HG03565 (cell line): ENCODE measurements at regions not wholly inside any gene's neighbourhood (a gene's known extent, or its start where the extent isn't known, plus 50 kb on each side); places are given as distances from the start of the nearest gene placed in this dataset.

Experiments used
- ATAC-seq: cut with Tn5 transposase; IDR thresholded peaks from one replicate; pipeline ENCODE4 v1.9.1; 2021; ENCODE audit warnings: mild to moderate bottlenecking, moderate library complexity; ENCODE audit not compliant: unreplicated experiment

DNA sequence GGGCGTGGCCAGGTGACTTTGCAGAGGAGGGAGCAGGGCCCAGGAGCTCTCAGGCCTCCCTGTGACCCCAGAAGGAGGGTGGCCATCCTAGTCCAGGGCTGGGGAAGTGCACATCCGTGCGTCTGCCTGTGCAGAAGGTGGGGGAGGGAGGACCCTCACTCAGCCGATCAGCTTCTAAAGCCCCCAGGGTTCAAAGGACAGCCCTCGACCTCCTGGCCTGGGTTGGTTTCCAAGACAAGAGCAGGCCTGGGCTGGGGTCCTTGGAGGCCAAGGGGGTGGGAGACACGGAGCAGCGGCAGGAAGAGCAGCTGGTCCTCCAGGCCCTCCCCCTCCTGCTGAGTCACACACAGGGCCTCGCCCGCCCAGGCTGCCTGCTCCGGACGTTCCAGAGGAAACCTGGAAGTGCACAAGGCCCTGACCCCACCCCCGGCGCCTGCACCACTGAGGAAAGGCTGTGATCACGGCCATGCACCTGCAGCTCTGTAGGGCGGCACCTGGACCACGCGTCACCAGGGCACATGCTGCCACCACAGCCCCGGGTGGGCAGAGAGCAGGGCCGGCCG lies 67.1 kb upstream of the ZNF469 start:
- no peak for ATAC-seq

DNA sequence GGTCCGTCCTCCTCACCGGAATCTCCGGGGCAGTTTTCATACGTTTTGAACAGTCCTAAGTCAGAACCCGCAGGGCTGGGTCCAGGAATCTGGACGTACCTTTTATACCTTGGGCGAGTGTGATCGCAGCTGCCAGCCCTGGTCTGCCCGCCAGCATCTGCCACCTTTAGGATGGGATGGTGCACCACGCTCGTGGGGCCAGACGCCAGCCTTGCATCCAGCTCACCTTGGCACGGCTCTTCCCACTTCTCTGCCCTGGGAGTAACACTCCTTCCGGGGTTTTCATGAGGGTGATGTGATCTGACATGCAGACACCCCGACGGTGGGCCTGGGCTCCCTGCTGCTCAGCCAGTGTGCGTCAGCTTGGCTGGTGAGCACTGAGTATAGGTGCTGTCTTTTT lies 66.6 kb upstream of the ZNF469 start:
- ATAC-seq = no peak

DNA sequence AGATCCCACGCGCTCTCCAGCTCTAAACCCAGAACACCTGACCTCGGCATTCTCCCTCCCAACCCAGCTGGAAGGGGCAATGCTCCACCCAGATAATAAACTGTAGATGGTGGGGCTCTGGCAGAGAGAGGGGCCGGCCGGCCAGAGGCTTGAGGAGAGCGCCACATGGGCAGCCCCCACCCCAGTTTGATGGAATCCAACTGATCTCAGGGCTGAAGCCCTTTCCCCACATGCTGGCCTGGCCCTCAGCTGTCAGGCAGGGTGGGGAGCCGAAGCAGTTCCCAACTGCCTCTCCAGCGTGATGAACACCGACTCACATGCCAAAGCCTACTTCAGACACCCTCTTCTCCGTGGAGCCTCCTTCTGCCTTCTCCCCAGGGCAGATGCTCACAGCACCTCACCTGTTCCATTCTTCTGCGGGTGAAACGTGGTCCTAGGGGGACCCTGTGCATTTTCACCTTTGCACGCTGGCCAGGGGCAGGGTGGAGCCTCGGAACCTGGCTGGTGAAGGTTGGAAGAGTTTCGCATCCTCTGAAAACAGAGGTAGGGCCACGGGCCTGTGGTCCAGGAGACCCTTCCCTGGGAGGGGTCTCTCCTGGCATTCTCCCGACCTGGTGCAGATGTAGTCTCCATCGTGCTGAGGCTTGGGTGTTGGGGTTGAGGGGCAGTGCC lies 65.7 kb upstream of the ZNF469 start:
- no peak for ATAC-seq

DNA sequence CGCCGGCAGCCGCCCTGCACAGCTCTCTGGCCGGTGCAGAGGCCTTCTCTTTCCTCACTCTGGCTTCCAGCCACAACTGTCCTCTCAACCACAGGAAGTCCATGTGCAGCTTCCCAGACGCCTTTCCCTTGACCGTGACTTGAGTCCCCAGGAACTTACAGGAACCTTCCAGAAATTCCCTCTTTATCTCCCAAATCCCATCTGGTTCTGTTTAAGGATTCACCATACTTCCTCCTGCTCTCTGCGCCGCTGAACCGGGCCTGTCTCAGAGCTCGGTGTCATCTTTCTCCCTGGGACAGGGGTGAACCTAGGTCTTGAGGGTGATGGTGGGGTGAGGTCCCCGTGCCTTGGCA lies 65.2 kb upstream of the ZNF469 start:
- no peak for ATAC-seq

DNA sequence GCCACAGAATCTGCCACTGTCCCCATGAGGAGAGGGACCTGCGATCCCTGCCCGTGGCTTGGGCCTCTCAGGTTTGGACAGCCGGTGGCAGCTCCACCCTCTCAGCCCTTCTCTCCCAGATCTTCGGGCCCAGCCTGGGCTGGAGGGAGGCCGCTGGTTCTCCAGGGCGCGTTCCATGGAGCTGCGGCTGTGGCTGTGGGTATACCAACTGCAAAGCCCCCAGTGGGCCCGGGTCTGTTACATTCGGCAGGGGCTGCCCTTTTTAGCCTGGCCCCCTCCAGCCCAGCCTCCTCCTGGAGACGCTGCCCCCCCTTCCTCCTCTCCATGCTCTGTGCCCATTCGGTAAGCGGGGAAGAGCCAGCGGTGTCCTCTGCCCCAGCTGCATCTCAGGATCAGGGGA lies 64.7 kb upstream of the ZNF469 start:
- ATAC-seq = no peak

DNA sequence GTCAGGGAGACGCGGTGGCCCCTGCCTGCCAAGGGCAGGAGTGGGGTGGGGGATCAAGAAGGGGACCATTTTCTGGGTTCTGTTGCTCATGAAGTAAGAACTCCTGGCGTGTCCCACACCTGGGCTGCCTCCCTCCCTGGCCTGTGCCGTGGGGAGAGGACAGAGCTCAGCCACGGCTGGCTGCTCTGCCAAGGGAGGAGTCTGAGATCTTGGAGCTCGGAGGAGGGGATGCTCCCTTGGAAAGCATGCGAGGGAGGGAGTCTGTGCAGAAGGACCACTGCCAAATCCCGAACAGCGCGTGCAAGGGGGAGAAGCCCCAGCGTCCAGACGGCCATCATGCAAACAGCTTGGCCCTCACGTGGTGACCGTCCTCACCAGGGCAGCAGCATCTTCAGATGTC lies 64.2 kb upstream of the ZNF469 start:
- no peak for ATAC-seq

DNA sequence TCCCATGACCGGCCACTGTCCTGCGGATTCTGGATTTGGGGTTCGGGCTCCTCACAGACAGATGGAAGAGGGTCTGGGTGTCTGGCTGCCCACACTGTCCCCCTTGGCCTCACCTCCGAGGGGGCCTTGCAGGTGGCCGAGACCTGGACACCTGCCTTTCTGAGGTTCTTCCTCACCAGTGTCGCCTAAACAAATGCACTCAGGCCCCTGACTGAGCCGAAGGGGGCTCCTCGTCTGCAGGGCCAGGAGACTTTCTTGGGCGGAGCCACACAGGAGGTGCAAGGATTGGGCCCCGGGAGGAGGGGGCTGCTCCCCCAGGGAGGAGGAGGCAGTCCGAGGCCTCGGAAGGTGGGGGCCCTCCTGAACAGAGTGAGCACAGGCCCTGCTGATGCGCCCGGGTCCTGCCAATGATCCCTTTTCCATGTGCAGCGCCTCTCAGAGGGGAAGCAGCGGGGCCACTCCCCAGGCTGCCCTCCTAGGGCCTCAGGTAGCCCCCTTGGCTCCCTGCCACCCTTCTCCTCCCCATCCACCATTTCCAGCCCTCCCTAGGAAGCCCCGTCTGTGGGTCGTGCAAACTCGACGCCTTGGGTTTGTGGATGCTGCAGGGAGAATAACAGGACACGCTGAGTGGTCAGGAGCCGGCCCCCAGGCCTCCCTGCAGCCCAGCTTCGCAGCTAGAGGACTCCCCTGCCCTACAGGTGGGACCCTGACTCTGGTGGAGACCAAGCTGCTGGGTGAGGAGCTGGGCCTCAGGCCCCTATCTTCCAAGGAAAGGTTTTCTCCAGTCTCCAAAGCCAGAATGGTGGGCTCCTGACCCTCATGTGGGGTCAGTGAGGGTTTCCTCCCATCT lies 63.4 kb upstream of the ZNF469 start:
- no peak for ATAC-seq

DNA sequence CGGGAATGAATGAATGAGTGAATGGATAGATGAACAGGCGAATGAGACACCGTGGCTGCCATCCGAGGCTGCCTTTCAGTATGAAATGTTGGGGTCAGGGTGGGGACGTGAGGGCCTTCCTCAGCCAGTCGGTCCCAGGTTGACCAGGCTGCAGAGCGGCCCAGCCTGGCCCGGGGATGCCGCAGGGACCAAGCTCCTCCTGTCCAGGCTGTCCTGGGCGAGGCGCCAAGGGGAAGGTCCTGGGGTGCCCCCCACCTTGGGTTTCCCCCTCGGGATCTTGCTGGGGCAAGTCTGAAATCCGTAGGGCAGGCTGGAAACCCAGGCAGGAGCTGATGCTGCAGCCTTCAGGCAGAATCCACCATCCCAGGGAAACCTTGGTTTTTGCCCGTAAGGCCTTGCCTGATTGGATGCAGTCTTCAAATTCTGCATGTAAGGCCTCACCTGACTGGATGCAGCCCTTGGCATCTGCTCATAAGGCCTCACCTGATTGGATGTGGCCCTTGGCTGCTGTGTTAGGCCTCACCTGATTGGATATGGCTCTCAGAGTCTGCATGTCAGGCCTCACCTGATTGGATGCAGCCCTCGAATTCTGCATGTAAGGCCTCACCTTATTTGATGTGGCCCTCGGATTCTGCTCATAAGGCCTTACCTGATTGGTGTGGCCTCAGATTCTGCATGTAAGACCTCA lies 61.7 kb upstream of the ZNF469 start:
- no peak for ATAC-seq

DNA sequence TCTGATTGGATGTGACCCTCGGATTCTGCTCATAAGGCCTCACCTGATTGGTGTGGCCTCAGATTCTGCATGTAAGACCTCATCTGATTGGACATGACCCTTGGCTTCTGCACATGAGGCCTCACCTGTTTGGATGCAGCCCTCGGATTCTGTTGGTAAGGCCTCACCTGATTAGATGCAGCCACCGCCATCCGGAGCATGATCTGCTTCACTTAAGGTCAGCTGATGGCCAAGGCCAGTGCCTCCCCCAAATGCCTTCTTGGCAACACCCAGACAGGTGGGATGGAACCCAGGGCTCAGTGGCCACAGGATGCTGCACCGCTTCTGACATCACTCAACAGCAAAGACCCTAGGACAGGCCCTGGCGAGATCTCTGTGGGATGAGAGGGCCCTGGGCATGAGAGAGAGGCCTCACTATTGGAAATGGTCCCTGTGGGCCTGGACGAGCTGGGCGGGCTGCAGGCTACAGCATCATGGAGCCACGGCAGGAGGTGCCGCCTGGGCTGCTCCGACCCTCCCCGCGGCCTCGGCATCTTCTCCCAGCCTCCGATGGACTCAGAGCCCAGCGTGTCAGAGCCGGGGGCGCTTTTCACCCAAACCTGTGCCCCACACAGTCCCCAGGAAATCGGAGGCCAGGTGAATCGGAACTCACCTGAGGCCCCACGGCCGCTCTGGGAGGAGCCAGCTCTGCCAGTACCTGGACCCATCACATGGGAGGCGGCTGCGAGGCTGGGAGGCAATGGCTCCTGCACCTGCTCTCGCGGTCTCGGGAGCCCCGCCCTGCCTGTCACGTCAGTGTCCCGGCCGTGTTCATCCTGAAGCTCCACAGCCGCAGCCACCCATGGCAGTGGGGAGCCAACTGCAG lies 60.9 kb upstream of the ZNF469 start:
- no peak for ATAC-seq

DNA sequence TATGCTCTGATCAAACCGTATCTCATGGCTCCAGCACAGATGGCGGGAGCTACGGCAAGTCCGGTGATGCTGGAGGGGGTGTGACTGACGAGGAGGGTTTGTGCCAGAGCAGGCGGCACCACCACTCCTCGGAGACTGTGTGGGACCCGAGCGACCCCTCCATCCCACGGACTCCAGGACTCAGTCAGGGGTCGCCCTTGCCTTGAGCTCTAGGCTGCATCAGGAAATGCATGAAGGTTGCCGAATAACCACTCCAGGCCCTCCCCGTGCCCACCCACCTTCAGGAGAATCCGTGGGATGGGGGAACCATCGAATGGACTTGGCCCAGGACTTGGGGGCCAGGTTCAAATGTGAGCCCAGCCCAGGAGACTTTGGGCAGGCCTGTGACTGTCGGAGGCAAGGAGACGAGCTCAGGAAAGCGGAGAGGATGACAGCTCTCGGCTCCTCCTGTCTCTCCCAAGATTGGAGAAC lies 60.2 kb upstream of the ZNF469 start:
- no peak for ATAC-seq

DNA sequence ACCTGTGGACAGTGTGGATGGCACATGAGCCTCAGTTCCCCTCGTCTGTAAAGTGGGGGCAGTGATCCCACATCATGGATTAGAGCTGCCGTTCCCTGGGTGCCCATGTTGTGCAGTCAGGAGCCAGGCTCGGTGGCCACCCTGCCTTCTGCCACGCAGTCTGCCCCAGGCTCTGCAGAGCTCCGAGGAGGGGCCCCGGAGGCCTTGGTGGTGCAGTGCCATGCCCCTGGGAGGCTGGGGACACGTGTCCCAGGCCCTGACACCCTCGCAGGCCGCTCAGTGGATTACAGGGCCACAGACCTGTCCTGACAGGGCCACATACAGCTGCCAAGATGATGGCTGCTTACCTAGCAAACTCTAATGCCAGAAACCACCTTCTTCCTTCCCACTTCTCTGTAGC lies 59.7 kb upstream of the ZNF469 start:
- ATAC-seq = no peak

DNA sequence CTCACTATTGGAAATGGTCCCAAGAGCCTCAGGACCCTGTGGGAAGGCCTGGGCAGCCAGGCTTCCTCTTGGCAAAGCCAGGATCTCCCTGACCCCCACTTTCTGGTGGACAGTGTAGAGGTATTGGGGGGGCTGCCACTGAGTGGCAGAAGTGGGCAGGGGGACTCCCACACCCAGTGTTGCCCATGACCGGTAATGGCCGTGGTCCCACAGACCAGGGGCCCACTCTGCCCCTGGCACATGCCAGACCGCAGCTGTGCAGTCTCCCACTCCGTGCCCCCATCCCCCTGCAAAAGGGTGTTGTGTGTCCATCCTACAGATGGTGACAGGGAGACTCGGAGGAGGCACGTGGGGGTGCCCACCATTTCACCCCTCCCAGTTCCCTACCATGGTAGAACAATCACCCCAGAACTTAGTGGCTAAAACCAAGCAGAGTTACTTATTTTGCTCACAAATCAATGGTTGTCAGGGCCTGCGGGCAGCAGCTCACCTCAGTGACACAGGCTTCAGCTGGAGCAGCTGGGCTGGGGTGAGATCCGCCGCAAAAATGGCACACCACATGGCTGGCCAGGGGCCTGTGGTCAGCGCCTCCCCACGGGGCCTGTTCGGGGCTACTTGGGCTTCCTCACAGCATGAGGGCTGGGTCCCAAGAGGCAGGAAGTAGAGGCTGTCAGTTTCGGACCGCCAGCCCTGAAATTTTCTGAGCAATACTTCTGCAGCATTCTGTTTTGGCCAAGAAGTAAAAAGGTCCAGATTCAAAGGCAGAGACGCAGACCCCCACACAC lies 59.0 kb upstream of the ZNF469 start:
- ATAC-seq = no peak

DNA sequence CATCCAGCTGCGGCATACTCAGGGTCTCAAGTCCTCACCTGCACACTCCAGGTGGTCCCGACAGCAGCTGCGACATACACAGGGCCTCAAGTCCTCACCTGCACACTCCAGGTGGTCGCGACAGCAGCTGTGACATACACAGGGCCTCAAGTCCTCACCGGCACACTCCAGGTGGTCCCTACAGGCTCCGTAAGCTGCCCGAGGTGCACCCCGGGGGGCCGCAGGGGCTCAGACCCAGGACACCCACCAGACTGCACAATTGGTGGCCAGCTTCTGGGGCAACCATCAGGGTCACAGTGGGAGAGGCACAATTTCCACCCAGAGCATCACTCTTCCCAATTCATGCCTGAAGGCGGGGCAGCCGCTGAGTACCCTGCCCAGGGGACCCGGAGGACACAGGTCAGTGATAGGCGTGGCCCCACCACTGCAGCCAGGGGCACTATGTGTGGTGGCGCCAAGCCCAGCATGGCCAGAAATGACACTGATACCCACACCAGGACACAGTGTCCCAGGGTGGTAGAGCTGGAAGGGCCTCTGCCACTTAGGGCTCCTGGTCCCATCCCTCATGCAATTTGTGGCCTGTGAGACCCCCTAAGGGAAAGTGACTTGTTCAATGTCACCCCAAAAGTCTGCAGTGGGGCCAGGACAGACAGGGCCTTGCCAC lies 57.5 kb upstream of the ZNF469 start:
- ATAC-seq = no peak

DNA sequence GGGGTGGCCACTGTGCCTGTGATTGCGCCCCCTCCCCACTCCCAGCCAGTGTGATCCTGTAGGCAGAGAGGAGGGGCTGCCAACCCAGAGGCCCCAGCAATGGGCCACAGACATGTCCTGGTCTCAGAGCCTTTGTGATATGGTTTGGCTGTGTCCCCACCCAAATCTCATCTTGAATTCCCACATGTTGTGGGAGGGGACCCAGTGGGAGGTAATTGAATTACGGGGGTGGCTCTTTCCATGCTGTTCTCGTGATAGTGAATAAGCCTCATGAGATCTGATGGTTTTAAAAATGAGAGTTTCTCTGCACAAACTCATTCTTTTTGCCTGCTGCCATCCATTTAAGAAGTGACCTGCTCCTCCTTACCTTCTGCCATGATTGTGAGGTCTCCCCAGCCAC lies 56.8 kb upstream of the ZNF469 start:
- no peak for ATAC-seq

DNA sequence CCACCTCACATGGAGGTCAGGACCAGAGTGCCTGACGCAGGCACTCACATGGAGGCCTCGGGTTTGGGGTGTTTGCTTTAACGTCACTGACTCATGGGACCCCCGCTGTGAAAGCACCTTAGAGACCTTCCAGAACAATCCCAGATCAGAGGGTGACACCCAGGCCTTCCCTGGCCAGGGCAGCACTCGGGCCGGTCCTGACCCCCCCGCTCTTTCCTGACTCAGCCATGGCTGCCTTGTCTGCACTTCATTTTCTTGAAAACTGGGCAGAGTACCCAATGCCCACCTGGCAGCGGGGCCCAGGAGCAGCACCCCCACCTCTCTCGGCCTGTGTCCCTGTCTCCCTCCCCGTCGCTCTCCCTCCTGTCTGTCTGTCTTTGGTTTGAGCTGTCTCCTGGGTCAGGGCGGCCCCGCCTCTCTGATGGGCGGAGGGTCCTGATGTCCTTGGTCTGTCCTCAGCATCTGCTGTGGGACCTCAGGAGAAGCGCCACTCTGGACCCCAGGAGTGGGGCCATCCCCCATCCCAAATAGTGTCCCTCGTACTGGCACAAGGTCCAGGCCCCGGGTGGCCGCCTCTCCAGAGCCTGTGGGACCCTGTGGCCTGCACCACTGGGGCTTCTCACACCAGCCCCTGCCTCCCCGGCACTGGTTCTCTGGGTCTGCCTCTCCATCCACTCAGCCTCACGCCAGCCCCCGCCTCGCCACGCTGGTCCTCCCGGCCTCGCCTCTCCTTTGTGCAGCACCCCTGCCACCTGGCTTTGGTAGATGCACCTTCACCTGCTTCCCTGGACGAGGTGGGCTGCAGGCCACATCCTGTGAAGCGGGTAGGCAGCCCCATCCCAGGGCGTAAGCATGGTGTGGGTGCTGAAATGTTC lies 55.9 kb upstream of the ZNF469 start:
- ATAC-seq = no peak

DNA sequence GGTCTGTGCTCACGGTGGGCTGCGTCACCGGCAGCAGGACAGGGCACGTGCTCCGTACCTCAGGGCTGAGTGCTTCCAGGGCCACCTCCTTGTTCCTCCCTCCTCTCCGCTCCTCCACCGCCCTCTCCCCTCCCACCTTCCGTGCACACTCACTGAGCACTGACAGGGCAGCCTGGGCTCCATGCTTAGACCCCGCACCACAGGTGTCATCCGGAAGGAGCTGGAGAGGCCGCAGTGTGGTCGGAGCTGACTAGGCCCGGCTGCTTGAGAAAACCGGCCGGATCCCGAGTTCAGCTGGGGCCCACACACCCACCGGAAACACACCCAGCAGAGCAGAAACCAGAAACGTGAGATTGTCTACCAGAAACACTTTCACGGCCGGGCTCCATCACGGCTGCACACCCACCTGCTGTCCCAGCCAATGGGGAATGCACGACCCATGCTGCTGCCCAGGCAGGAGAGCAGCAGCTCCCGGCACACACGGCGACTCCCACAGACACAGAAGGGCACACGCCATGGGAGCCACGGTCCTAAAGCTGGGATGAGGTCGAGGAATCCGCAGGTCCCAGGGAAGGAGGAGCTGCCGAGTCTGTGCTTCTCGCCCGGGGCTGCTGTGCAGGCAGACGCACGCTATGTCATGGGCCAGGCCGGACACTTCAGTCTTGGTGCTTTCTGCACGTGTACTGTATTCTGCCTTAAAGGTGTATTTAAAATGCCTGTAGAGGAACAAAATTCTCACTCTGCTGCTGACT lies 55.0 kb upstream of the ZNF469 start:
- no peak for ATAC-seq

DNA sequence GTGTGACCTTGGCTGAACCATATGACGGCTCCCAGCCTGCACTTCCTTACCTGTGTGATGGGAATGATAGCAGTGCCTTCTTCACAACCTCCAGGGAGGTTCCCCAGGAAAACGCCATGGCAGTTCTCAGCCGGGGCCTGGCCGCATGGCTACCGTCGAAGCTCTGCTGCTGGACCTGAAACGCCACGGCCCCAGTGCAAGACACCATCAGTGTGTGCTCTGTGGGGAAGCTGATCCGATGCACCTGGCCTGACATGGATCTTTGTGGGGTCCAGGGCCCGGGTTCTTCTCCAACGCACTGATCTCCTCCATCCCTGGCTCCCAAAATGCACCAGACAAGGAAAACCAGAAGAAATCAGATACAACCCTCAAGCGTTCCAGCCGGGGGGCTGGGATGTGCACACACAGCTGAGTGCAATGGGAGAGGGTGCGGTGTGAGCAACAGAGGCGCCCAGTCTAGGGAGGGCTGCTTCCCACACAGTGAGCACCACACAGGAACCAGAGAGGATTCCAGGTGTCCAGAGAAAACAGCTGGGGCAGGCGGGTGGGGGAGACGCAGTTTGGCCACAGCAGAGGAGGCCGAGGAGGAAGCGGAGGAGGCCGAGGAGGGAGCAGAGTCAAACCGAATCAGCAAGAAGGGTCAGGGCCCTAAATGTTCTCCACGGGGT lies 54.3 kb upstream of the ZNF469 start:
- no peak for ATAC-seq
